Activated CD4-positive, CD25-positive, alpha-beta regulatory T cell treated with anti-CD3 and anti-CD28 coated beads, Interleukin-2, amount 50 U/mL, for 72 hours (primary cell): ENCODE measurements at regions not wholly inside any gene's neighbourhood (a gene's known extent, or its start where the extent isn't known, plus 50 kb on each side); places are given as distances from the start of the nearest gene placed in this dataset.

ENCODE experiments used
- DNase-seq: peaks from one replicate; pipeline ENCODE4 v3.0.0; 2021

GRCh38 chr5:61689153-61689846, 357.2 kb downstream of the ZSWIM6 start:
- DNase-seq = no peak

GRCh38 chr5:61697809-61698558, 365.9 kb downstream of the ZSWIM6 start:
- no peak for DNase-seq

- DNase-seq = no peak
Observed at GRCh38 chr5:61701877-61702602, 370.0 kb downstream of the ZSWIM6 start.

GRCh38 chr5:61702784-61703183, 370.7 kb downstream of the ZSWIM6 start:
- no peak for DNase-seq

- DNase-seq = no peak
Observed at GRCh38 chr5:61704289-61704688, 372.2 kb downstream of the ZSWIM6 start.

- DNase-seq = no peak
Observed at GRCh38 chr5:61706751-61707150, 374.7 kb downstream of the ZSWIM6 start.

GRCh38 chr5:61719124-61719523, 387.1 kb downstream of the ZSWIM6 start:
- DNase-seq = no peak

- no peak for DNase-seq
Observed at GRCh38 chr5:61720829-61721228, 388.8 kb downstream of the ZSWIM6 start.

GRCh38 chr5:61724102-61724501, 392.0 kb downstream of the ZSWIM6 start:
- DNase-seq = no peak

- no peak for DNase-seq
Observed at GRCh38 chr5:61728287-61728686, 396.2 kb downstream of the ZSWIM6 start.

- no peak for DNase-seq
Observed at GRCh38 chr5:61730866-61731265, 398.8 kb downstream of the ZSWIM6 start.

GRCh38 chr5:61731267-61731945, 399.3 kb downstream of the ZSWIM6 start:
- no peak for DNase-seq

GRCh38 chr5:61731946-61732314, 399.9 kb downstream of the ZSWIM6 start:
- DNase-seq = no peak

- DNase-seq = no peak
Observed at GRCh38 chr5:61732369-61732768, 400.3 kb downstream of the ZSWIM6 start.

GRCh38 chr5:61732796-61733195, 400.7 kb downstream of the ZSWIM6 start:
- DNase-seq = no peak

GRCh38 chr5:61734001-61734400, 401.9 kb downstream of the ZSWIM6 start:
- DNase-seq = no peak

GRCh38 chr5:61734966-61735365, 402.9 kb downstream of the ZSWIM6 start:
- DNase-seq = no peak

- DNase-seq = no peak
Observed at GRCh38 chr5:61735531-61735930, 403.5 kb downstream of the ZSWIM6 start.

- no peak for DNase-seq
Observed at GRCh38 chr5:61735995-61736394, 403.9 kb downstream of the ZSWIM6 start.

GRCh38 chr5:61737301-61737963, 405.4 kb downstream of the ZSWIM6 start:
- DNase-seq = no peak

GRCh38 chr5:61737964-61738340, 405.9 kb downstream of the ZSWIM6 start:
- DNase-seq = no peak

- no peak for DNase-seq
Observed at GRCh38 chr5:61738446-61738845, 406.4 kb downstream of the ZSWIM6 start.
